ENCODE measurements at regions not wholly inside any gene's neighbourhood (a gene's known extent, or its start where the extent isn't known, plus 50 kb on each side); places are given as distances from the start of the nearest gene placed in this dataset.

DNA sequence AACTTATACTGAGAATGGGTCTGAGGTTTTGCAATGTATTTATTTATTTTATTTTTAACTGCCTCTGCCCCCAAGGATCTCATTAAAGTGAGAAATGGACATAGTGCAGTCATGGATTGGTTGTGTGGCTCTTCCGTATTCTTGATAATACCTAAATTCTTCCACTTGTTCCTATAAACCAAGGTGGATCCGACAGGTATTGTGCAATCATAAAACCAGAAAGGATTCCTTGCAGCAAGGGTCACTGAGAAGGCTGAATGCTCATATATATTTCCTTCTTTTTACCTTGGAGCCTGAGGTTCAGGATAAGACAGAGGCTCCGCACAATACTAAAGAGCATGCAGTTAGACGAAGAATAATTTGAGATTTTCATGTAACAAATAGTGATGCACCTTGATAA, 826.0 kb upstream of the SOX11 start:
- DNase-seq = no peak
- H3K27ac ChIP-seq = no peak overlapping the region
- no peaks in the 10 kb centered on the region for H3K9me3 ChIP-seq (ENCODE audit: severe bottlenecking)
- no peaks in the 10 kb centered on the region for H3K27me3 ChIP-seq (ENCODE audit: insufficient read depth, low read depth, severe bottlenecking)
- H3K36me3 ChIP-seq = no peaks in the 10 kb centered on the region
- TF ChIP-seq, protein P1, sequence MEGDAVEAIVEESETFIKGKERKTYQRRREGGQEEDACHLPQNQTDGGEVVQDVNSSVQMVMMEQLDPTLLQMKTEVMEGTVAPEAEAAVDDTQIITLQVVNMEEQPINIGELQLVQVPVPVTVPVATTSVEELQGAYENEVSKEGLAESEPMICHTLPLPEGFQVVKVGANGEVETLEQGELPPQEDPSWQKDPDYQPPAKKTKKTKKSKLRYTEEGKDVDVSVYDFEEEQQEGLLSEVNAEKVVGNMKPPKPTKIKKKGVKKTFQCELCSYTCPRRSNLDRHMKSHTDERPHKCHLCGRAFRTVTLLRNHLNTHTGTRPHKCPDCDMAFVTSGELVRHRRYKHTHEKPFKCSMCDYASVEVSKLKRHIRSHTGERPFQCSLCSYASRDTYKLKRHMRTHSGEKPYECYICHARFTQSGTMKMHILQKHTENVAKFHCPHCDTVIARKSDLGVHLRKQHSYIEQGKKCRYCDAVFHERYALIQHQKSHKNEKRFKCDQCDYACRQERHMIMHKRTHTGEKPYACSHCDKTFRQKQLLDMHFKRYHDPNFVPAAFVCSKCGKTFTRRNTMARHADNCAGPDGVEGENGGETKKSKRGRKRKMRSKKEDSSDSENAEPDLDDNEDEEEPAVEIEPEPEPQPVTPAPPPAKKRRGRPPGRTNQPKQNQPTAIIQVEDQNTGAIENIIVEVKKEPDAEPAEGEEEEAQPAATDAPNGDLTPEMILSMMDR (IDR thresholded peaks at IDR 0.05; ENCODE audit: low read depth, low read length) = no peak
- no peak overlapping the region for H3K4me3 ChIP-seq (ENCODE audit: low read depth, low read length)

DNA sequence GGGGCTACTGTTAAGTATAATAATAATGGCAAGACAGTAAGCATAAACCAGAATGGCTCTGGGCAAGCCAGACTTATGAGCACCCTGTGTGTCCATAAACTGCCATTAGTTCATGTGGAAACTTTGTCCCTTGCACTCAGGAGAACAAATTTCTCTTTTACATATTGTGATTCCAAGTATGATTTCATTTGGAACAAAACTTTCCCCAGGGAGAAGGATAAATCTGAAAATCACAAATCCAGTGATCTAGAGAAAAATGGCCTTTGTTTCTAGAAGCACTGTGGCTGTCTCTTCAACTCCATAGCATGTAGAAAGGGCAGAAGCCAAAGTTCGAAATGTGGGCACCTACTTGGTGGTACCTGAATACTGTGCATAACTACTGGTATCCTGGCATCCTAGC, 823.7 kb upstream of the SOX11 start:
- TF ChIP-seq, protein P1 (IDR thresholded peaks at IDR 0.05; ENCODE audit: low read depth, low read length) = no peak
- Histone ChIP-seq H3K4me3 (ENCODE audit: low read depth, low read length) (no peak overlapping the region), H3K36me3 (no peaks in the 10 kb centered on the region), H3K27ac (no peak overlapping the region), H3K9me3 (ENCODE audit: severe bottlenecking) (no peaks in the 10 kb centered on the region), H3K27me3 (ENCODE audit: insufficient read depth, low read depth, severe bottlenecking) (no peaks in the 10 kb centered on the region)
- no peak for DNase-seq

DNA sequence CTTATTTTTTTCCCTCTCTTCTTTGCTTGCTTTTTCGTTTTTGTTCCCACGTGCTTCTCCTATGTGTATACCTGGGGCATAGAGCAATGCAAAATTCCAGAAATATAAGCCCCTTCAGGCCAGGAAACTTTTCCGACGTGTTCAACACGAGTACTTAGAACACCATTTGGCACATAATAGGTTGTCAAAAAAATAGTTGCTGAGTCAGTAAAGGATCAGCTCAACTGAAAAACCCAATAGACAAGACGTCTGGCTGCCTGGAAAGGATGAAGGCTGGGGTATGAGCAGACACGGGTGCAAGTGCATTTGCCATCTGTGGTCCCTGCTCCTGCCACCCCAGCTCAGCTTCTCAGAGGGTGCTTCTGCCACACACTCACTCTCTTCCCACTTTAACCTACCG, 823.0 kb upstream of the SOX11 start:
- no peaks in the 10 kb centered on the region for H3K27me3 ChIP-seq (ENCODE audit: insufficient read depth, low read depth, severe bottlenecking)
- DNase-seq = no peak
- no peak overlapping the region for H3K4me3 ChIP-seq (ENCODE audit: low read depth, low read length)
- no peaks in the 10 kb centered on the region for H3K9me3 ChIP-seq (ENCODE audit: severe bottlenecking)
- H3K36me3 ChIP-seq = no peaks in the 10 kb centered on the region
- no peak overlapping the region for H3K27ac ChIP-seq
- TF ChIP-seq, protein P1 (IDR thresholded peaks at IDR 0.05; ENCODE audit: low read depth, low read length) = no peak

DNA sequence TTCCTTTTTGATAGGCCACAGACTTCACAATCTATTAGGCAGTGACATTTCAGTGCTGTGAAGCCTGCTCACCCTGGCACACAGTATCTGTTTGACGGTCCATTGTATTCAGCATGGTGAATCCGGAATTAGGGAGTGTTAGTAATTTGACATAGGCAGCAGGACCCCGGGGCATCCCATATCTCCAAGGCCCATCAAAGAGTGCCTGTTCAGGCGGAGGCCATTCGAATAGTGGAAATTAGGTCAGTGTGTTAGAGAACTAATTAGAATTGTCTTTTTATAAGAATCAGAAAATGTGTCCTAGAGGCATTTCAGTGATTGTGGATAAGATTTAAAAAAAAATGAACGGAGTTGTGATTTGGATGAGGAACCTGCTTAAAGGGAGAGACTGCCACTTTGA, 818.8 kb upstream of the SOX11 start:
- H3K27ac ChIP-seq = no peak overlapping the region
- DNase-seq = no peak
- no peaks in the 10 kb centered on the region for H3K36me3 ChIP-seq
- TF ChIP-seq, protein P1 (IDR thresholded peaks at IDR 0.05; ENCODE audit: low read depth, low read length) = no peak
- H3K9me3 ChIP-seq (ENCODE audit: severe bottlenecking) = no peaks in the 10 kb centered on the region
- no peak overlapping the region for H3K4me3 ChIP-seq (ENCODE audit: low read depth, low read length)
- H3K27me3 ChIP-seq (ENCODE audit: insufficient read depth, low read depth, severe bottlenecking) = no peaks in the 10 kb centered on the region

DNA sequence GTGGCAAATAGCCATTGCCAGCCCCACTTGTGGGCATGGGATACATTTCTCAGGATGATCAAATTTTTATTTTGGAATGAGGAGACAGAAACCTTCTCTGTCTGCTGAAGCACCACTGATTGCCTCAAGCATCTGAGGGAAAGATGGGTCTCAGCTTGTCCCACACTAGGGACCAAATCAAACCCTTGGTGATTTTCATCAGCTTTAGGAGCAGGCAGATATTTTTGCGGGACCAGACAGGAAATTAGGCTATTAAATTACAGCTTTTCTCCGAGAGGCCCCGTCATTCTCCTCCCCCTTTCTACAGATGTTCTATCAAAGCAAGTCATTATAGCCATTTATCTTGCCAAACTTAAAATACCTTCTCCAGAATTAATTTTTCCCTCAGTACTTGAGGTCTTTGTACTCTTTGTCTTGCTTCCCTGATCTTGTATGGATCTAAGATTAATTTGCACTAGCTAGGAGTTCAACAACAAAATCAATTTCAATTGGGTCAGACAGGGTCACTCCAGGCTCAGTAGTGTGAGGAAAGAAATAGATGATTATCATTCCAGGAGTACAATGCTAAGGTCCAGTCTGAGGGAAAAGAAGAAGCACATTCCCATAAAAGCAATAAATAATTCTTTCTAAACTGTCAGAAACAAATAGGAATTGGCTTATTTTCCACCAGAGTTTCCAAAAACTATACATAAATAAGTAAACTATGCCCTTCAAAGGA, 818.1 kb upstream of the SOX11 start:
- DNase-seq = no peak
- no peak overlapping the region for H3K4me3 ChIP-seq (ENCODE audit: low read depth, low read length)
- no peaks in the 10 kb centered on the region for H3K9me3 ChIP-seq (ENCODE audit: severe bottlenecking)
- no peak overlapping the region for H3K27ac ChIP-seq
- no peaks in the 10 kb centered on the region for H3K27me3 ChIP-seq (ENCODE audit: insufficient read depth, low read depth, severe bottlenecking)
- H3K36me3 ChIP-seq = no peaks in the 10 kb centered on the region
- TF ChIP-seq, protein P1 (IDR thresholded peaks at IDR 0.05; ENCODE audit: low read depth, low read length) = no peak

DNA sequence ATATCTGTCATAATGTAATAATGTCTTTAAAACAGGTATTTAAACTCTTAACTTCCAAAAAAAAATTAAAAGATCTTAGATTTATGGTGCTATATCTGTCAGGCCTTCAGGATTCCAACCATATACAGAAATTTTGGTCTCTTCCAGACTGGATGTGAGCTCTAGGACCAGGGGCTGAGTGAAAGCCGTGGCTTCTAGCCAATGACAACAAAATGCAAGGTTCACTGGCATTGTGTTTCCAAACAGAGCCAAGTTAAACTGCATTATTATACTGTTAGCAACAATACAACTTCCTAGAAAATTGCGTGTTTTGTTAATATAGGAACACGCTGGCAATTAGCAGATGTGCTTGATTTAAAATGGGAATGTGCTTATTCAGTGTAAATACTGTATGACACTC, 809.8 kb upstream of the SOX11 start:
- TF ChIP-seq, protein P1 (IDR thresholded peaks at IDR 0.05; ENCODE audit: low read depth, low read length) = no peak
- no peak overlapping the region for H3K4me3 ChIP-seq (ENCODE audit: low read depth, low read length)
- H3K9me3 ChIP-seq (ENCODE audit: severe bottlenecking) = no peaks in the 10 kb centered on the region
- no peak overlapping the region for H3K27ac ChIP-seq
- no peak for DNase-seq
- no peaks in the 10 kb centered on the region for H3K36me3 ChIP-seq
- no peaks in the 10 kb centered on the region for H3K27me3 ChIP-seq (ENCODE audit: insufficient read depth, low read depth, severe bottlenecking)

Data from WERI-Rb-1 (cell line).